Spleen (tissue), 11 donors: ENCODE measurements at regions not wholly inside any gene's neighbourhood (a gene's known extent, or its start where the extent isn't known, plus 50 kb on each side); places are given as distances from the start of the nearest gene placed in this dataset.
A peak's percentile ranks its signal among the peaks of the same experiment; 100 is the strongest.

Source experiments
- DNase-seq: peaks from one replicate; pipeline ENCODE4 v3.0.0-alpha.2; 2020
- H3K27ac ChIP-seq, 8 donors: fragments of 200-600 bp; sonication (generic) in 7 of 8; 1 replicate in 4 of 8; 2 replicates in 4 of 8; pipeline versions ENCODE4 v1.5.0 to v1.8.0; 2016 to 2021; ENCODE audit warnings: inconsistent platforms in 4 of 8, mild to moderate bottlenecking in 4 of 8, moderate library complexity in 1 of 8
- H3K27me3 ChIP-seq, 7 donors: fragments of 200-600 bp; sonication (generic) in 6 of 7; replicated peaks in 1 of 7; 1 replicate in 4 of 7; 2 replicates in 3 of 7; pipeline versions ENCODE4 v1.5.0 to v1.8.0; 2016 to 2021; ENCODE audit warnings: inconsistent platforms in 3 of 7, mild to moderate bottlenecking in 1 of 7
- H3K36me3 ChIP-seq, 6 donors: fragments of 200-600 bp; sonication (generic) in 5 of 6; 1 replicate in 4 of 6; 2 replicates in 2 of 6; pipeline versions ENCODE4 v1.5.0 to v1.8.0; 2016 to 2021; ENCODE audit warnings: inconsistent platforms in 2 of 6
- H3K4me1 ChIP-seq, 6 donors: fragments of 200-600 bp; sonication (generic) in 5 of 6; 1 replicate in 3 of 6; 2 replicates in 3 of 6; pipeline versions ENCODE4 v1.5.0 to v1.8.0; 2016 to 2021; ENCODE audit warnings: inconsistent platforms in 3 of 6
- H3K4me3 ChIP-seq, 8 donors: fragments of 200-600 bp; sonication (generic) in 7 of 8; 1 replicate in 4 of 8; 2 replicates in 4 of 8; pipeline versions ENCODE4 v1.5.0 to v1.8.0; 2016 to 2021; ENCODE audit warnings: inconsistent platforms in 4 of 8, mild to moderate bottlenecking in 4 of 8, moderate library complexity in 2 of 8
- H3K9me3 ChIP-seq, 8 donors: fragments of 200-600 bp; sonication (generic) in 7 of 8; 1 replicate in 4 of 8; 2 replicates in 4 of 8; pipeline versions ENCODE4 v1.5.0 to v1.8.0; 2016 to 2021; ENCODE audit warnings: inconsistent platforms in 4 of 8
- CTCF ChIP-seq, 11 experiments: fragments of 200-600 bp in 7 of 11; fragments of 450-650 bp in 4 of 11; sonication (generic) in 4 of 11; IDR thresholded peaks in 8 of 11; conservative IDR thresholded peaks in 3 of 11; 1 replicate in 7 of 11; 2 replicates in 4 of 11; pipeline versions ENCODE4 v1.4.0 to v1.8.0; 2016 to 2021; ENCODE audit warnings: antibody characterized with exemption in 11 of 11, inconsistent platforms in 4 of 11, mild to moderate bottlenecking in 1 of 11
- POLR2A ChIP-seq, 3 donors: fragments of 450-650 bp; IDR thresholded peaks; one replicate each; pipeline ENCODE4 v1.5.1; 2017; ENCODE audit warnings: antibody characterized with exemption in 3 of 3, mild to moderate bottlenecking in 1 of 3
- POLR2AphosphoS5 ChIP-seq, 3 donors: sonication (generic); formaldehyde crosslinking; IDR thresholded peaks; one replicate each; pipeline ENCODE4 v1.5.1; 2017; ENCODE audit warnings: antibody characterized with exemption in 3 of 3
- WGBS, 5 donors: extraction: QIAGEN DNeasy Blood & Tissue Kit in 3 of 5; methylation state at CpG; one replicate each; pipeline versions ENCODE4 v1.1.5 to v1.1.7; 2013 to 2018; 5-methylcytosine and 5-hydroxymethylcytosine counted together
- intact Hi-C: fragments of 100-400 bp; cut with DNase I; formaldehyde crosslinking; loops from one replicate; pipeline ENCODE4 v1.15.0; 2023; ENCODE audit warnings: low total_unique reads
- donor health status: healthy with polysubstance abuse.
- donor health status: DM: no; HTN: no; CAD: no; lungs with moderate emphysema.
- donor health status: DM: no; HTN: no; CAD: no.
- donor health status: Bipolar disorder and iron deficiency.
- donor health status: healthy.
- donor health status: DM: no; HTN: no; CAD: no.
- donor health status: DM: yes; HTN: yes; CAD: no.

GRCh38 chr18:29096079-29096770 lies 919.3 kb upstream of the CDH2 start:
- no peak for TF ChIP-seq CTCF (IDR thresholded peaks at IDR 0.05 in 8 of 11, conservative IDR thresholded peaks at IDR 0.05 in 3 of 11)
- TF ChIP-seq POLR2AphosphoS5 (IDR thresholded peaks at IDR 0.05): no peak
- no peak for TF ChIP-seq POLR2A (IDR thresholded peaks at IDR 0.05)
- Histone ChIP-seq H3K4me1 (peaks cover 0 to 9% (median 0%) of the 10 kb centered on the region in 6 donors), H3K4me3 (no peak overlapping the region), H3K9me3 (peaks cover 0 to 7% (median 0%) of the 10 kb centered on the region in 8 donors), H3K27ac (no peak overlapping the region), H3K36me3 (no peaks in the 10 kb centered on the region), H3K27me3 (no peaks in the 10 kb centered on the region)
- 30 to 43% (median 39%) methylated on average over 8 of the region's 8 CpGs for WGBS, 5 donors
- intact Hi-C loops: no loop called here
- DNase-seq: peak; percentile 10

- H3K4me1 ChIP-seq: no peaks in the 10 kb centered on the region
- no peaks in the 10 kb centered on the region for H3K9me3 ChIP-seq
- no peaks in the 10 kb centered on the region for H3K27me3 ChIP-seq
- no peak for DNase-seq
- no peaks in the 10 kb centered on the region for H3K36me3 ChIP-seq
- H3K27ac ChIP-seq: no peak overlapping the region
- H3K4me3 ChIP-seq: no peak overlapping the region
- intact Hi-C loops: no loop called here
- TF ChIP-seq POLR2A (IDR thresholded peaks at IDR 0.05): no peak
- TF ChIP-seq CTCF (IDR thresholded peaks at IDR 0.05 in 8 of 11, conservative IDR thresholded peaks at IDR 0.05 in 3 of 11): no peak
- no peak for TF ChIP-seq POLR2AphosphoS5 (IDR thresholded peaks at IDR 0.05)
- 64 to 81% (median 69%) methylated on average over 3 of the region's 3 CpGs for WGBS, 5 donors
Observed at GRCh38 chr18:29087616-29088246, 910.8 kb upstream of the CDH2 start.

- DNase-seq: no peak
- intact Hi-C loops: no loop called here
- no peak overlapping the region for H3K4me3 ChIP-seq
- no peaks in the 10 kb centered on the region for H3K4me1 ChIP-seq
- no peaks in the 10 kb centered on the region for H3K36me3 ChIP-seq
- H3K27me3 ChIP-seq: no peaks in the 10 kb centered on the region
- no peaks in the 10 kb centered on the region for H3K9me3 ChIP-seq
- TF ChIP-seq POLR2A (IDR thresholded peaks at IDR 0.05): no peak
- no peak for TF ChIP-seq POLR2AphosphoS5 (IDR thresholded peaks at IDR 0.05)
- no peak for TF ChIP-seq CTCF (IDR thresholded peaks at IDR 0.05 in 8 of 11, conservative IDR thresholded peaks at IDR 0.05 in 3 of 11)
- no peak overlapping the region for H3K27ac ChIP-seq
Observed at GRCh38 chr18:29084120-29084519, 907.2 kb upstream of the CDH2 start.

GRCh38 chr18:29083545-29083944 lies 906.6 kb upstream of the CDH2 start:
- Histone ChIP-seq H3K4me1 (no peaks in the 10 kb centered on the region), H3K4me3 (no peak overlapping the region), H3K27ac (no peak overlapping the region), H3K27me3 (no peaks in the 10 kb centered on the region), H3K9me3 (no peaks in the 10 kb centered on the region), H3K36me3 (no peaks in the 10 kb centered on the region)
- DNase-seq: no peak
- TF ChIP-seq POLR2A (IDR thresholded peaks at IDR 0.05): no peak
- TF ChIP-seq CTCF (IDR thresholded peaks at IDR 0.05 in 8 of 11, conservative IDR thresholded peaks at IDR 0.05 in 3 of 11): no peak
- TF ChIP-seq POLR2AphosphoS5 (IDR thresholded peaks at IDR 0.05): no peak
- intact Hi-C loops: no loop called here
- WGBS, 5 donors: 73 to 88% (median 84%) methylated on average over 4 of the region's 4 CpGs
